Peyer's patch (tissue), 4 donors: ENCODE measurements at regions not wholly inside any gene's neighbourhood (a gene's known extent, or its start where the extent isn't known, plus 50 kb on each side); places are given as distances from the start of the nearest gene placed in this dataset.

ENCODE experiments used
- POLR2A ChIP-seq, 2 donors: fragments of 450-650 bp; IDR thresholded peaks; one replicate each; pipeline ENCODE4 v1.5.1; 2017; ENCODE audit warnings: antibody characterized with exemption in 2 of 2, mild to moderate bottlenecking in 2 of 2, moderate library complexity in 2 of 2
- TF ChIP-seq, protein P1 (sequence below), 6 experiments: fragments of 450-650 bp in 4 of 6; fragments of 200-600 bp in 2 of 6; sonication (generic) in 1 of 6; IDR thresholded peaks; one replicate each; pipeline ENCODE4 v1.5.1; 2017 to 2019; ENCODE audit warnings: antibody characterized with exemption in 6 of 6, mild to moderate bottlenecking in 3 of 6, moderate library complexity in 1 of 6

DNA sequence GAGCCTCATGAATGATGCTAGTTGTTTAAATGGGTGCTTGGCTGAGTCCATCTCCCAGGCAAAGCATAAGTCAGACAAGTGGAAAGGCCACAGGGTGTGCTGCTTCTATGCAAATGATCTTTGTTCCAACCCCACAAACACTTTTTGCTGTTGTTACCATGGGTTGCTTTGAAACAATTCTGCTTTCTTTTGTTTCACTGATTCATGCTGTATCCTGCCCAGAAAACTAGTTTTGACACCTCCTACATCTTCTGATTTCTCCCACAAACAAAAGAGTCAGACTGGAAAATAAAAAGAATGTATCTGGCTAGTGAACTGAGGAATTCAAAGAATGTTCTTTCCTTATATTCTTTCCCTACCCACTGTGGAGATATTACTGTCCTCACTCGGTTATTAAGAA is 298.6 kb downstream of the DIRAS2 start:
- TF ChIP-seq, protein P1, sequence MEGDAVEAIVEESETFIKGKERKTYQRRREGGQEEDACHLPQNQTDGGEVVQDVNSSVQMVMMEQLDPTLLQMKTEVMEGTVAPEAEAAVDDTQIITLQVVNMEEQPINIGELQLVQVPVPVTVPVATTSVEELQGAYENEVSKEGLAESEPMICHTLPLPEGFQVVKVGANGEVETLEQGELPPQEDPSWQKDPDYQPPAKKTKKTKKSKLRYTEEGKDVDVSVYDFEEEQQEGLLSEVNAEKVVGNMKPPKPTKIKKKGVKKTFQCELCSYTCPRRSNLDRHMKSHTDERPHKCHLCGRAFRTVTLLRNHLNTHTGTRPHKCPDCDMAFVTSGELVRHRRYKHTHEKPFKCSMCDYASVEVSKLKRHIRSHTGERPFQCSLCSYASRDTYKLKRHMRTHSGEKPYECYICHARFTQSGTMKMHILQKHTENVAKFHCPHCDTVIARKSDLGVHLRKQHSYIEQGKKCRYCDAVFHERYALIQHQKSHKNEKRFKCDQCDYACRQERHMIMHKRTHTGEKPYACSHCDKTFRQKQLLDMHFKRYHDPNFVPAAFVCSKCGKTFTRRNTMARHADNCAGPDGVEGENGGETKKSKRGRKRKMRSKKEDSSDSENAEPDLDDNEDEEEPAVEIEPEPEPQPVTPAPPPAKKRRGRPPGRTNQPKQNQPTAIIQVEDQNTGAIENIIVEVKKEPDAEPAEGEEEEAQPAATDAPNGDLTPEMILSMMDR (IDR thresholded peaks at IDR 0.05): no peak
- no peak for TF ChIP-seq POLR2A (IDR thresholded peaks at IDR 0.05)
